Common myeloid progenitor, CD34-positive (primary cell): ENCODE measurements at regions not wholly inside any gene's neighbourhood (a gene's known extent, or its start where the extent isn't known, plus 50 kb on each side); places are given as distances from the start of the nearest gene placed in this dataset.

Experiments
- CTCF ChIA-PET: fragments of 350-600 bp; sonication (Branson Sonifier 250); formaldehyde crosslinking; loops from one replicate; lab custom pipeline; 2021; ENCODE audit warnings: antibody characterized with exemption; lab: Charles Lee
- POLR2A ChIA-PET: fragments of 350-600 bp; sonication (Branson Sonifier 250); formaldehyde crosslinking; loops from one replicate; lab custom pipeline; 2021; ENCODE audit warnings: antibody characterized with exemption; lab: Charles Lee
- DNase-seq, 3 donors: peaks; one replicate each; pipeline versions ENCODE4 v3.0.0 to v3.0.0-alpha.2; 2013
- H3K27ac ChIP-seq, 2 experiments: 1 replicate in 1 of 2; 2 replicates in 1 of 2; pipeline ENCODE4 v1.7.0; 2013; ENCODE audit warnings: inconsistent platforms in 2 of 2, low read length in 2 of 2, mild to moderate bottlenecking in 2 of 2, low read depth in 1 of 2, moderate library complexity in 1 of 2; ENCODE audit not compliant: severe bottlenecking in 2 of 2, insufficient read depth in 1 of 2, poor library complexity in 1 of 2
- H3K27me3 ChIP-seq, 5 experiments: replicated peaks in 2 of 5; 1 replicate in 3 of 5; 2 replicates in 2 of 5; pipeline versions ENCODE4 v1.6.1 to v1.7.0; 2013; ENCODE audit warnings: low read length in 4 of 5, mild to moderate bottlenecking in 2 of 5, moderate library complexity in 2 of 5, inconsistent platforms in 1 of 5; ENCODE audit not compliant: insufficient read depth in 5 of 5, control insufficient read depth in 4 of 5
- H3K36me3 ChIP-seq, 4 experiments: 1 replicate in 2 of 4; 2 replicates in 2 of 4; pipeline versions ENCODE4 v1.6.1 to v1.7.0; 2013; ENCODE audit warnings: low read length in 3 of 4, control low read depth in 1 of 4, mild to moderate bottlenecking in 1 of 4; ENCODE audit not compliant: control insufficient read depth in 4 of 4, insufficient read depth in 4 of 4
- H3K4me1 ChIP-seq, 4 experiments: 1 replicate in 3 of 4; 2 replicates in 1 of 4; pipeline versions ENCODE4 v1.6.1 to v1.7.1; 2013; ENCODE audit warnings: low read length in 3 of 4, mild to moderate bottlenecking in 3 of 4, control low read depth in 1 of 4, inconsistent platforms in 1 of 4, moderate library complexity in 1 of 4; ENCODE audit not compliant: control insufficient read depth in 4 of 4, insufficient read depth in 4 of 4; ENCODE audit errors: control extremely low read depth in 1 of 4
- H3K4me3 ChIP-seq, 7 experiments: 1 replicate in 4 of 7; 2 replicates in 3 of 7; pipeline versions ENCODE4 v1.5.1 to v1.7.0; 2013; ENCODE audit warnings: mild to moderate bottlenecking in 7 of 7, low read length in 6 of 7, moderate library complexity in 6 of 7, inconsistent platforms in 2 of 7, low read depth in 2 of 7, control low read depth in 1 of 7; ENCODE audit not compliant: insufficient read depth in 4 of 7, control insufficient read depth in 1 of 7; ENCODE audit errors: extremely low read depth in 1 of 7
- H3K9me3 ChIP-seq, 5 experiments: 1 replicate in 4 of 5; 2 replicates in 1 of 5; pipeline versions ENCODE4 v1.6.1 to v1.7.1; 2013; ENCODE audit warnings: low read length in 4 of 5, mild to moderate bottlenecking in 2 of 5, inconsistent platforms in 1 of 5, low read depth in 1 of 5, moderate library complexity in 1 of 5; ENCODE audit not compliant: control insufficient read depth in 4 of 5, insufficient read depth in 2 of 5; ENCODE audit errors: control extremely low read depth in 1 of 5
- WGBS: methylation state at CpG from one replicate; pipeline ENCODE4 v1.1.5; 2013; ENCODE audit not compliant: insufficient coverage; 5-methylcytosine and 5-hydroxymethylcytosine counted together

DNA sequence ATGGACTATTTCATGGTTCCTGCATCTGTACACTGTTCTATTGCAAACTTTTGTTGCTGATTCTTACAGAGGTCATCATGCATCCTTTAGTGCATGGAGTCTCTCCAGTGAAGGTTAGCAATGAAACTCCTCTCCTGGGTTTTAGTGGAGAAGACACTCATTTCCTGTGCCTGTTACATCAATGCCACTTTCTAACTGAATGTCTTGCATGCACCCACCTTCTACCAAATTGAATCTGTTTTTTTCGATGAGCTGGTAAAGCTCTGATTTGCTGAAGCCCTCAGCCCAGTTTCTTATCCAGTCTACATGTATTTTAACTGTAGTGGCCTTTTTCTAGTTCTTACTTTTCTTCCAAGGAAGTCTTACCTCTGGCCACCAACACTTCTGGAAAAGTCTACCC, 591.8 kb upstream of the ADAMTS16 start:
- 100% methylated on average over 1 of the region's 1 CpG for WGBS
- CTCF ChIA-PET, result no interaction called here

GRCh38 chr5:4549351-4549750, 590.8 kb upstream of the ADAMTS16 start:
- Histone ChIP-seq H3K9me3 (no peaks in the 10 kb centered on the region), H3K27me3 (no peaks in the 10 kb centered on the region), H3K36me3 (no peaks in the 10 kb centered on the region), H3K27ac (no peak overlapping the region), H3K4me1 (no peaks in the 10 kb centered on the region), H3K4me3 (no peak overlapping the region)
- CTCF ChIA-PET, result no interaction called here
- no peak for DNase-seq
- POLR2A ChIA-PET, result no interaction called here
- 86% methylated on average over 1 of the region's 1 CpG for WGBS

More for the DNA sequence above, 591.8 kb upstream of the ADAMTS16 start:
- H3K27me3 ChIP-seq, result no peaks in the 10 kb centered on the region
- H3K36me3 ChIP-seq, result no peaks in the 10 kb centered on the region
- H3K27ac ChIP-seq, result no peak overlapping the region
- no peaks in the 10 kb centered on the region for H3K4me1 ChIP-seq
- POLR2A ChIA-PET, result no interaction called here
- DNase-seq, result no peak
- no peaks in the 10 kb centered on the region for H3K9me3 ChIP-seq
- H3K4me3 ChIP-seq, result no peak overlapping the region

GRCh38 chr5:4551034-4551433, 589.1 kb upstream of the ADAMTS16 start:
- Histone ChIP-seq H3K4me1 (no peaks in the 10 kb centered on the region), H3K4me3 (no peak overlapping the region), H3K27ac (no peak overlapping the region), H3K27me3 (no peaks in the 10 kb centered on the region), H3K9me3 (no peaks in the 10 kb centered on the region), H3K36me3 (no peaks in the 10 kb centered on the region)
- DNase-seq, result no peak
- ChIA-PET POLR2A (no interaction called here), CTCF (no interaction called here)
- WGBS, result 93% methylated on average over 2 of the region's 3 CpGs

- no peaks in the 10 kb centered on the region for H3K9me3 ChIP-seq
- no peaks in the 10 kb centered on the region for H3K4me1 ChIP-seq
- no peaks in the 10 kb centered on the region for H3K36me3 ChIP-seq
- ChIA-PET CTCF (no interaction called here), POLR2A (no interaction called here)
- DNase-seq, result no peak
- H3K27ac ChIP-seq, result no peak overlapping the region
- no peak overlapping the region for H3K4me3 ChIP-seq
- H3K27me3 ChIP-seq, result no peaks in the 10 kb centered on the region
Measured at GRCh38 chr5:4553130-4553529, 587.0 kb upstream of the ADAMTS16 start.

- no peak overlapping the region for H3K4me3 ChIP-seq
- CTCF ChIA-PET, result no interaction called here
- H3K9me3 ChIP-seq, result no peaks in the 10 kb centered on the region
- H3K27me3 ChIP-seq, result no peaks in the 10 kb centered on the region
- DNase-seq, result no peak
- POLR2A ChIA-PET, result no interaction called here
- no peak overlapping the region for H3K27ac ChIP-seq
- no peaks in the 10 kb centered on the region for H3K4me1 ChIP-seq
- WGBS, result 67% methylated on average over 4 of the region's 6 CpGs
- H3K36me3 ChIP-seq, result no peaks in the 10 kb centered on the region
Measured at GRCh38 chr5:4553978-4554377, 586.2 kb upstream of the ADAMTS16 start.

GRCh38 chr5:4555725-4556285, 584.3 kb upstream of the ADAMTS16 start:
- Histone ChIP-seq H3K9me3 (peaks cover 0 to under 1% (median 0%) of the 10 kb centered on the region in 5 experiments), H3K4me3 (no peak overlapping the region), H3K27ac (no peak overlapping the region), H3K36me3 (no peaks in the 10 kb centered on the region), H3K27me3 (no peaks in the 10 kb centered on the region), H3K4me1 (no peaks in the 10 kb centered on the region)
- DNase-seq, result no peak
- CTCF ChIA-PET, result no interaction called here
- WGBS, result 84% methylated on average over 9 of the region's 13 CpGs
- POLR2A ChIA-PET, result no interaction called here

DNA sequence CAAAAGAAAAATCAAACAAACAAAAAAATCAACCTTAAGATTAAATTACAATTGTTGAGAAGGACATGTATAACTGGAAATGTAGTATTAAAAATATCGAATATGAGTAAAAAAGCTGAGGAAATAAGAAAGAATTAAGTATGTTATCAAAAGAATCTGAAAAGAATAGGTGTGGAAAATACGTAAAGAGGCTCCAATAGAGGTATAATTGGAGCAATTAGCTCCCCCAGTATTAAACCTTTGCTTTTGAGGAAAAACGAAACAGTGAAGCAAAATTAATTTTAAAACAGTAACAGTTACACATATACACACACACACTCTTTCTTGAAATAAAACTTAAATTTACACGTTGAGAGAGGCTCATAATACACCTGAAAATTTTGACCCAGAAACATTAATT, 578.7 kb upstream of the ADAMTS16 start:
- 53% methylated on average over 3 of the region's 4 CpGs for WGBS
- Histone ChIP-seq H3K36me3 (no peaks in the 10 kb centered on the region), H3K9me3 (peaks cover 0 to 7% (median 0%) of the 10 kb centered on the region in 5 experiments), H3K4me1 (no peaks in the 10 kb centered on the region), H3K27ac (no peak overlapping the region), H3K27me3 (no peaks in the 10 kb centered on the region), H3K4me3 (no peak overlapping the region)
- POLR2A ChIA-PET, result no interaction called here
- DNase-seq, result no peak
- CTCF ChIA-PET, result no interaction called here
